ENCODE measurements at regions not wholly inside any gene's neighbourhood (a gene's known extent, or its start where the extent isn't known, plus 50 kb on each side); places are given as distances from the start of the nearest gene placed in this dataset.

- TF ChIP-seq CTCF (IDR thresholded peaks at IDR 0.05) (no peak), POLR2A (IDR thresholded peaks at IDR 0.05) (no peak), POLR2AphosphoS5 (IDR thresholded peaks at IDR 0.05; ENCODE audit: insufficient read depth in 1 of 2, low read depth in 1 of 2) (no peak)
Measured at GRCh38 chr2:234898534-234899053, 53.2 kb upstream of the SH3BP4 start.

All from vagina (tissue), 2 donors.